ENCODE measurements at regions not wholly inside any gene's neighbourhood (a gene's known extent, or its start where the extent isn't known, plus 50 kb on each side); places are given as distances from the start of the nearest gene placed in this dataset.
"Not testable (repeated sequence)": the region's sequence is repeated elsewhere in the genome, so short reads cannot be mapped to it uniquely, and the experiment has no call there.

GRCh38 chr7:109646594-109646993 is 1076.9 kb downstream of the DNAJB9 start:
- not testable (repeated sequence) for DNase-seq

GRCh38 chr7:109647263-109647662 is 1077.6 kb downstream of the DNAJB9 start:
- DNase-seq: not testable (repeated sequence)

- DNase-seq: no peak
Measured at GRCh38 chr7:109659261-109659660, 1089.6 kb downstream of the DNAJB9 start.

GRCh38 chr7:109660401-109660800 is 1090.7 kb downstream of the DNAJB9 start:
- no peak for DNase-seq

- DNase-seq: no peak
Measured at GRCh38 chr7:109663806-109664205, 1094.1 kb downstream of the DNAJB9 start.

GRCh38 chr7:109687269-109687668 is 1117.6 kb downstream of the DNAJB9 start:
- not testable (repeated sequence) for DNase-seq

- not testable (repeated sequence) for DNase-seq
Measured at GRCh38 chr7:109692613-109693012, 1122.9 kb downstream of the DNAJB9 start.

GRCh38 chr7:109694149-109695071 is 1124.7 kb downstream of the DNAJB9 start:
- DNase-seq: no peak

GRCh38 chr7:109695419-109695818 is 1125.7 kb downstream of the DNAJB9 start:
- DNase-seq: no peak

GRCh38 chr7:109696723-109697122 is 1127.0 kb downstream of the DNAJB9 start:
- DNase-seq: no peak

- no peak for DNase-seq
Measured at GRCh38 chr7:109699661-109700060, 1130.0 kb downstream of the DNAJB9 start.

- no peak for DNase-seq
Measured at GRCh38 chr7:109713366-109713765, 1143.7 kb downstream of the DNAJB9 start.

GRCh38 chr7:109719359-109719758 is 1149.7 kb downstream of the DNAJB9 start:
- not testable (repeated sequence) for DNase-seq

GRCh38 chr7:109734601-109735000 is 1164.9 kb downstream of the DNAJB9 start:
- DNase-seq: no peak

- DNase-seq: no peak
Measured at GRCh38 chr7:109735881-109736280, 1166.2 kb downstream of the DNAJB9 start.

- no peak for DNase-seq
Measured at GRCh38 chr7:109745677-109746410, 1176.2 kb downstream of the DNAJB9 start.

- no peak for DNase-seq
Measured at GRCh38 chr7:109751241-109751640, 1181.6 kb downstream of the DNAJB9 start.

- DNase-seq: no peak
Measured at GRCh38 chr7:109752068-109752467, 1182.4 kb downstream of the DNAJB9 start.

- no peak for DNase-seq
Measured at GRCh38 chr7:109757713-109758112, 1188.0 kb downstream of the DNAJB9 start.

- no peak for DNase-seq
Measured at GRCh38 chr7:109763611-109764010, 1193.9 kb downstream of the DNAJB9 start.

- DNase-seq: no peak
Measured at GRCh38 chr7:109772161-109772560, 1202.5 kb downstream of the DNAJB9 start.

- no peak for DNase-seq
Measured at GRCh38 chr7:109782806-109783205, 1213.1 kb downstream of the DNAJB9 start.

- DNase-seq: no peak
Measured at GRCh38 chr7:109806548-109806947, 1236.9 kb downstream of the DNAJB9 start.

- no peak for DNase-seq
Measured at GRCh38 chr7:109821156-109821555, 1251.5 kb downstream of the DNAJB9 start.

Measured in hematopoietic multipotent progenitor cell treated with erythropoietin and hydrocortisone succinate and interleukin-3 and kit ligand, for 4 days (in vitro differentiated cells).